HepG2 (cell line): ENCODE measurements at regions not wholly inside any gene's neighbourhood (a gene's known extent, or its start where the extent isn't known, plus 50 kb on each side); places are given as distances from the start of the nearest gene placed in this dataset.

Experiments used
- E2F5 ChIP-seq: sonication (generic); formaldehyde crosslinking; conservative IDR thresholded peaks from 2 replicates; pipeline ENCODE4 v1.4.0; 2020; ENCODE audit warnings: missing genetic modification reagents
- PAWR ChIP-seq: sonication (generic); formaldehyde crosslinking; IDR thresholded peaks from 2 replicates; pipeline ENCODE4 v1.4.0; 2020; ENCODE audit warnings: missing genetic modification reagents, mild to moderate bottlenecking, borderline replicate concordance
- TIGD3 ChIP-seq: sonication (generic); formaldehyde crosslinking; IDR thresholded peaks from 2 replicates; pipeline ENCODE4 v1.5.1; 2020; ENCODE audit warnings: mild to moderate bottlenecking, missing genetic modification reagents, borderline replicate concordance
- TF ChIP-seq, protein P1 (sequence below): fragments of 450-650 bp; IDR thresholded peaks from 2 replicates; pipeline ENCODE4 v1.6.1; 2017; ENCODE audit warnings: mild to moderate bottlenecking
- TF ChIP-seq, protein P2 (sequence below): sonication (generic); formaldehyde crosslinking; IDR thresholded peaks from 2 replicates; pipeline ENCODE4 v1.4.0; 2020; ENCODE audit warnings: mild to moderate bottlenecking, missing genetic modification reagents
- TF ChIP-seq, protein P3 (sequence below): sonication (generic); formaldehyde crosslinking; IDR thresholded peaks from 2 replicates; pipeline ENCODE4 v1.4.0; 2020; ENCODE audit warnings: missing genetic modification reagents, borderline replicate concordance

DNA sequence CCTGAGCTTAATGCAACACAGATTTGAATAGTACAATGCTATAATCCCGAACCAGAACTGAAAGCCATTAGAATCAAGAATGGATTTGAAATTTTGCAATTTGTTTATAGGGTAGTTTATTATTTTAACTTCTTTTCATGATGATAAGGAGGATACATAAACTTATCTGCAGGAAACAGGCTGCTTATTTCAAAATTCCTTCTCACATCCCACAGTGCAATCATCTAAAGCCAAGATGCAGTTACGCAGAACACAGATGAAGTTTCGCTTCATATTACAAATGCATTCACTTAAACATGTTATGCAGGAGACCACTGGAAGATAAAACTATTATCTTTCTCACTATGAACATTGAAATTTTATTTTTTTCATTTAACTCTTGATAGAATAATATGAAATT lies 1019.6 kb downstream of the PLA2G4A start:
- TF ChIP-seq, protein P1, sequence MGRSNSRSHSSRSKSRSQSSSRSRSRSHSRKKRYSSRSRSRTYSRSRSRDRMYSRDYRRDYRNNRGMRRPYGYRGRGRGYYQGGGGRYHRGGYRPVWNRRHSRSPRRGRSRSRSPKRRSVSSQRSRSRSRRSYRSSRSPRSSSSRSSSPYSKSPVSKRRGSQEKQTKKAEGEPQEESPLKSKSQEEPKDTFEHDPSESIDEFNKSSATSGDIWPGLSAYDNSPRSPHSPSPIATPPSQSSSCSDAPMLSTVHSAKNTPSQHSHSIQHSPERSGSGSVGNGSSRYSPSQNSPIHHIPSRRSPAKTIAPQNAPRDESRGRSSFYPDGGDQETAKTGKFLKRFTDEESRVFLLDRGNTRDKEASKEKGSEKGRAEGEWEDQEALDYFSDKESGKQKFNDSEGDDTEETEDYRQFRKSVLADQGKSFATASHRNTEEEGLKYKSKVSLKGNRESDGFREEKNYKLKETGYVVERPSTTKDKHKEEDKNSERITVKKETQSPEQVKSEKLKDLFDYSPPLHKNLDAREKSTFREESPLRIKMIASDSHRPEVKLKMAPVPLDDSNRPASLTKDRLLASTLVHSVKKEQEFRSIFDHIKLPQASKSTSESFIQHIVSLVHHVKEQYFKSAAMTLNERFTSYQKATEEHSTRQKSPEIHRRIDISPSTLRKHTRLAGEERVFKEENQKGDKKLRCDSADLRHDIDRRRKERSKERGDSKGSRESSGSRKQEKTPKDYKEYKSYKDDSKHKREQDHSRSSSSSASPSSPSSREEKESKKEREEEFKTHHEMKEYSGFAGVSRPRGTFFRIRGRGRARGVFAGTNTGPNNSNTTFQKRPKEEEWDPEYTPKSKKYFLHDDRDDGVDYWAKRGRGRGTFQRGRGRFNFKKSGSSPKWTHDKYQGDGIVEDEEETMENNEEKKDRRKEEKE: no peak
- TF ChIP-seq PAWR: no peak
- TF ChIP-seq, protein P2, sequence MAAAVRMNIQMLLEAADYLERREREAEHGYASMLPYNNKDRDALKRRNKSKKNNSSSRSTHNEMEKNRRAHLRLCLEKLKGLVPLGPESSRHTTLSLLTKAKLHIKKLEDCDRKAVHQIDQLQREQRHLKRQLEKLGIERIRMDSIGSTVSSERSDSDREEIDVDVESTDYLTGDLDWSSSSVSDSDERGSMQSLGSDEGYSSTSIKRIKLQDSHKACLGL (CRISPR knock-in tag): no peak
- TF ChIP-seq E2F5 (CRISPR knock-in tag): no peak
- no peak for TF ChIP-seq TIGD3
- TF ChIP-seq, protein P3, sequence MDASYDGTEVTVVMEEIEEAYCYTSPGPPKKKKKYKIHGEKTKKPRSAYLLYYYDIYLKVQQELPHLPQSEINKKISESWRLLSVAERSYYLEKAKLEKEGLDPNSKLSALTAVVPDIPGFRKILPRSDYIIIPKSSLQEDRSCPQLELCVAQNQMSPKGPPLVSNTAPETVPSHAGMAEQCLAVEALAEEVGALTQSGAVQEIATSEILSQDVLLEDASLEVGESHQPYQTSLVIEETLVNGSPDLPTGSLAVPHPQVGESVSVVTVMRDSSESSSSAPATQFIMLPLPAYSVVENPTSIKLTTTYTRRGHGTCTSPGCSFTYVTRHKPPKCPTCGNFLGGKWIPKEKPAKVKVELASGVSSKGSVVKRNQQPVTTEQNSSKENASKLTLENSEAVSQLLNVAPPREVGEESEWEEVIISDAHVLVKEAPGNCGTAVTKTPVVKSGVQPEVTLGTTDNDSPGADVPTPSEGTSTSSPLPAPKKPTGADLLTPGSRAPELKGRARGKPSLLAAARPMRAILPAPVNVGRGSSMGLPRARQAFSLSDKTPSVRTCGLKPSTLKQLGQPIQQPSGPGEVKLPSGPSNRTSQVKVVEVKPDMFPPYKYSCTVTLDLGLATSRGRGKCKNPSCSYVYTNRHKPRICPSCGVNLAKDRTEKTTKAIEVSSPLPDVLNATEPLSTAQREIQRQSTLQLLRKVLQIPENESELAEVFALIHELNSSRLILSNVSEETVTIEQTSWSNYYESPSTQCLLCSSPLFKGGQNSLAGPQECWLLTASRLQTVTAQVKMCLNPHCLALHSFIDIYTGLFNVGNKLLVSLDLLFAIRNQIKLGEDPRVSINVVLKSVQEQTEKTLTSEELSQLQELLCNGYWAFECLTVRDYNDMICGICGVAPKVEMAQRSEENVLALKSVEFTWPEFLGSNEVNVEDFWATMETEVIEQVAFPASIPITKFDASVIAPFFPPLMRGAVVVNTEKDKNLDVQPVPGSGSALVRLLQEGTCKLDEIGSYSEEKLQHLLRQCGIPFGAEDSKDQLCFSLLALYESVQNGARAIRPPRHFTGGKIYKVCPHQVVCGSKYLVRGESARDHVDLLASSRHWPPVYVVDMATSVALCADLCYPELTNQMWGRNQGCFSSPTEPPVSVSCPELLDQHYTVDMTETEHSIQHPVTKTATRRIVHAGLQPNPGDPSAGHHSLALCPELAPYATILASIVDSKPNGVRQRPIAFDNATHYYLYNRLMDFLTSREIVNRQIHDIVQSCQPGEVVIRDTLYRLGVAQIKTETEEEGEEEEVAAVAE (CRISPR knock-in tag): no peak
